Liver (tissue), 8 donors: ENCODE measurements at regions not wholly inside any gene's neighbourhood (a gene's known extent, or its start where the extent isn't known, plus 50 kb on each side); places are given as distances from the start of the nearest gene placed in this dataset.

Experiments
- DNase-seq: peaks from one replicate; pipeline ENCODE4 v3.0.0-alpha.2; 2017; ENCODE audit warnings: low spot score
- H3K27ac ChIP-seq, 2 donors: one replicate each; pipeline ENCODE4 v1.7.0; 2013; ENCODE audit warnings: inconsistent platforms in 2 of 2, low read length in 2 of 2, control low read depth in 1 of 2, low read depth in 1 of 2, mild to moderate bottlenecking in 1 of 2
- H3K27me3 ChIP-seq, 4 donors: one replicate each; pipeline versions ENCODE4 v1.6.1 to v1.7.0; 2013; ENCODE audit warnings: low read length in 3 of 4, inconsistent platforms in 1 of 4, mild to moderate bottlenecking in 1 of 4, moderate library complexity in 1 of 4; ENCODE audit not compliant: control insufficient read depth in 4 of 4, insufficient read depth in 4 of 4
- H3K36me3 ChIP-seq, 4 donors: one replicate each; pipeline versions ENCODE4 v1.6.1 to v1.7.0; 2013; ENCODE audit warnings: low read length in 3 of 4, mild to moderate bottlenecking in 3 of 4, low read depth in 1 of 4, moderate library complexity in 1 of 4; ENCODE audit not compliant: control insufficient read depth in 4 of 4, insufficient read depth in 3 of 4
- H3K4me1 ChIP-seq, 4 donors: one replicate each; pipeline versions ENCODE4 v1.6.1 to v1.7.0; 2013; ENCODE audit warnings: low read length in 3 of 4, mild to moderate bottlenecking in 3 of 4, moderate library complexity in 1 of 4; ENCODE audit not compliant: control insufficient read depth in 4 of 4, insufficient read depth in 4 of 4
- H3K4me3 ChIP-seq, 3 donors: one replicate each; pipeline versions ENCODE4 v1.6.1 to v1.7.0; 2013; ENCODE audit warnings: low read length in 3 of 3, control low read depth in 1 of 3, low read depth in 1 of 3, mild to moderate bottlenecking in 1 of 3
- H3K9ac ChIP-seq, 2 donors: one replicate each; pipeline ENCODE4 v1.7.0; 2013; ENCODE audit warnings: low read length in 2 of 2, mild to moderate bottlenecking in 2 of 2, moderate library complexity in 2 of 2, control low read depth in 1 of 2, low read depth in 1 of 2
- H3K9me3 ChIP-seq, 4 donors: one replicate each; pipeline versions ENCODE4 v1.6.1 to v1.7.0; 2013; ENCODE audit warnings: low read length in 3 of 4; ENCODE audit not compliant: control insufficient read depth in 4 of 4
- ATF3 ChIP-seq: IDR thresholded peaks from 2 replicates; pipeline ENCODE4 v1.6.1; 2016; ENCODE audit warnings: antibody characterized with exemption
- CTCF ChIP-seq: fragments of 150-350 bp; IDR thresholded peaks from 2 replicates; pipeline ENCODE4 v1.5.1; 2017; ENCODE audit warnings: improper control_type of control experiment, low read depth, low read length; ENCODE audit not compliant: missing input control
- EGR1 ChIP-seq, 2 donors: IDR thresholded peaks; 2 replicates each; pipeline ENCODE4 v1.6.1; 2016 to 2018; ENCODE audit warnings: antibody characterized with exemption in 2 of 2, low read depth in 2 of 2
- FOXA1 ChIP-seq: IDR thresholded peaks from 2 replicates; pipeline ENCODE4 v1.6.1; 2016; ENCODE audit warnings: antibody characterized with exemption
- FOXA2 ChIP-seq: IDR thresholded peaks from 2 replicates; pipeline ENCODE4 v1.6.1; 2016; ENCODE audit warnings: antibody characterized with exemption
- GABPA ChIP-seq, 2 donors: IDR thresholded peaks in 1 of 2; conservative IDR thresholded peaks in 1 of 2; 2 replicates each; pipeline ENCODE4 v1.6.1; 2016; ENCODE audit warnings: antibody characterized with exemption in 2 of 2, mild to moderate bottlenecking in 1 of 2, moderate library complexity in 1 of 2
- HNF4A ChIP-seq, 2 donors: conservative IDR thresholded peaks; 2 replicates each; pipeline ENCODE4 v1.6.1; 2016; ENCODE audit warnings: antibody characterized with exemption in 2 of 2, mild to moderate bottlenecking in 2 of 2
- HNF4G ChIP-seq: IDR thresholded peaks from 2 replicates; pipeline ENCODE4 v1.6.1; 2016; ENCODE audit warnings: antibody characterized with exemption
- JUND ChIP-seq, 2 donors: IDR thresholded peaks; 2 replicates each; pipeline ENCODE4 v1.6.1; 2016; ENCODE audit warnings: antibody characterized with exemption in 2 of 2
- MAX ChIP-seq: IDR thresholded peaks from 2 replicates; pipeline ENCODE4 v1.6.1; 2016; ENCODE audit warnings: antibody characterized with exemption
- NR2F2 ChIP-seq: IDR thresholded peaks from 2 replicates; pipeline ENCODE4 v1.6.1; 2016; ENCODE audit warnings: antibody characterized with exemption
- RAD21 ChIP-seq, 2 donors: IDR thresholded peaks; 2 replicates each; pipeline ENCODE4 v1.6.1; 2016; ENCODE audit warnings: antibody characterized with exemption in 2 of 2, mild to moderate bottlenecking in 2 of 2
- REST ChIP-seq: IDR thresholded peaks from 2 replicates; pipeline ENCODE4 v1.6.1; 2016; ENCODE audit warnings: antibody characterized with exemption, mild to moderate bottlenecking
- RXRA ChIP-seq, 2 donors: IDR thresholded peaks; 2 replicates each; pipeline ENCODE4 v1.6.1; 2017 to 2018; ENCODE audit warnings: antibody characterized with exemption in 2 of 2, mild to moderate bottlenecking in 1 of 2
- SP1 ChIP-seq: IDR thresholded peaks from 2 replicates; pipeline ENCODE4 v1.6.1; 2018; ENCODE audit warnings: antibody characterized with exemption, mild to moderate bottlenecking
- TAF1 ChIP-seq: conservative IDR thresholded peaks from 2 replicates; pipeline ENCODE4 v1.6.1; 2016; ENCODE audit warnings: antibody characterized with exemption, mild to moderate bottlenecking
- ZBTB33 ChIP-seq: IDR thresholded peaks from 2 replicates; pipeline ENCODE4 v1.6.1; 2016; ENCODE audit warnings: antibody characterized with exemption
- WGBS: extraction: QIAGEN DNeasy Blood & Tissue Kit; methylation state at CpG from one replicate; pipeline ENCODE4 v1.1.7; 2013; 5-methylcytosine and 5-hydroxymethylcytosine counted together
- donor health status: healthy.
- donor health status: healthy.
- donor health status: healthy.
- donor health status: healthy.
- donor health status: healthy.

GRCh38 chr6:47146431-47147174 is 104.5 kb upstream of the ADGRF1 start:
- no peaks in the 10 kb centered on the region for H3K36me3 ChIP-seq
- TF ChIP-seq REST (no peak), HNF4A (conservative IDR thresholded peaks at IDR 0.05) (no peak), GABPA (IDR thresholded peaks at IDR 0.05 in 1 of 2, conservative IDR thresholded peaks at IDR 0.05 in 1 of 2) (no peak), ZBTB33 (no peak), TAF1 (no peak), MAX (no peak), FOXA1 (no peak), CTCF (no peak), EGR1 (IDR thresholded peaks at IDR 0.05; ENCODE audit: low read depth in 2 of 2) (no peak), HNF4G (no peak), RAD21 (IDR thresholded peaks at IDR 0.05) (no peak), NR2F2 (no peak), JUND (IDR thresholded peaks at IDR 0.05) (no peak), RXRA (IDR thresholded peaks at IDR 0.05) (no peak), SP1 (no peak), FOXA2 (no peak)
- H3K27ac ChIP-seq = peak overlapping the region in 1 of 2 donors; percentile 16
- WGBS = 80% methylated on average over 2 of the region's 2 CpGs
- DNase-seq = no peak
- H3K4me1 ChIP-seq = peaks cover 2 to 14% (median 8%) of the 10 kb centered on the region in 4 donors
- H3K4me3 ChIP-seq = no peak overlapping the region
- no peaks in the 10 kb centered on the region for H3K27me3 ChIP-seq
- no peaks in the 10 kb centered on the region for H3K9me3 ChIP-seq
- H3K9ac ChIP-seq = no peak overlapping the region

GRCh38 chr6:47145212-47145611 is 103.1 kb upstream of the ADGRF1 start:
- H3K27me3 ChIP-seq = no peaks in the 10 kb centered on the region
- no peak overlapping the region for H3K9ac ChIP-seq
- TF ChIP-seq FOXA1 (no peak), SP1 (no peak), HNF4G (no peak), FOXA2 (no peak), TAF1 (no peak), HNF4A (conservative IDR thresholded peaks at IDR 0.05) (no peak), ATF3 (no peak), RXRA (IDR thresholded peaks at IDR 0.05) (no peak), RAD21 (IDR thresholded peaks at IDR 0.05) (no peak), CTCF (no peak), EGR1 (IDR thresholded peaks at IDR 0.05; ENCODE audit: low read depth in 2 of 2) (no peak), NR2F2 (no peak), GABPA (IDR thresholded peaks at IDR 0.05 in 1 of 2, conservative IDR thresholded peaks at IDR 0.05 in 1 of 2) (no peak)
- H3K4me3 ChIP-seq = no peak overlapping the region
- peaks cover 2 to 14% (median 8%) of the 10 kb centered on the region in 4 donors for H3K4me1 ChIP-seq
- H3K27ac ChIP-seq = no peak overlapping the region
- DNase-seq = no peak
- no peaks in the 10 kb centered on the region for H3K36me3 ChIP-seq
- H3K9me3 ChIP-seq = no peaks in the 10 kb centered on the region
